ENCODE measurements at regions not wholly inside any gene's neighbourhood (a gene's known extent, or its start where the extent isn't known, plus 50 kb on each side); places are given as distances from the start of the nearest gene placed in this dataset.

DNA sequence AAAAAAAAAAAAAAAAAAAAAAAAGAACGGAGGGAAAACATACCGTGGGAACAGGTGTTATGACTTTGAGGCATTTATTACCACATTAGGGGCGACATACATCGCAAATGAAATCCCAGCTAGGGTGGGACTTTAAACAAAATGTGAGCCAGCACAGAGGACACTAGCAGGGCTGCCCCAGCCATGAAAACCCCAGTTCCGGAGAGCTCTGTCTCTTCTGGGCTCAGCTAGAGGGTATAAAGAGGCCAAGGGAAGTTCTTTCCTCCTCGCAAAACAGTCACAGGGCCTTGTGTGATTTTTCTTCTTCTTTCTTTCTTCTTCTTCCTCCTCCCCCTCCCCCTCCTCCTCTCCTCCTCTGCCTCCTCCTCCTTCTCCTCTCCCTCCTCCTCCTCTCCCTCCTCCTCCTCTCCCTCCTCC, 59.9 kb upstream of the ECHDC3 start:
- TF ChIP-seq, protein P1, sequence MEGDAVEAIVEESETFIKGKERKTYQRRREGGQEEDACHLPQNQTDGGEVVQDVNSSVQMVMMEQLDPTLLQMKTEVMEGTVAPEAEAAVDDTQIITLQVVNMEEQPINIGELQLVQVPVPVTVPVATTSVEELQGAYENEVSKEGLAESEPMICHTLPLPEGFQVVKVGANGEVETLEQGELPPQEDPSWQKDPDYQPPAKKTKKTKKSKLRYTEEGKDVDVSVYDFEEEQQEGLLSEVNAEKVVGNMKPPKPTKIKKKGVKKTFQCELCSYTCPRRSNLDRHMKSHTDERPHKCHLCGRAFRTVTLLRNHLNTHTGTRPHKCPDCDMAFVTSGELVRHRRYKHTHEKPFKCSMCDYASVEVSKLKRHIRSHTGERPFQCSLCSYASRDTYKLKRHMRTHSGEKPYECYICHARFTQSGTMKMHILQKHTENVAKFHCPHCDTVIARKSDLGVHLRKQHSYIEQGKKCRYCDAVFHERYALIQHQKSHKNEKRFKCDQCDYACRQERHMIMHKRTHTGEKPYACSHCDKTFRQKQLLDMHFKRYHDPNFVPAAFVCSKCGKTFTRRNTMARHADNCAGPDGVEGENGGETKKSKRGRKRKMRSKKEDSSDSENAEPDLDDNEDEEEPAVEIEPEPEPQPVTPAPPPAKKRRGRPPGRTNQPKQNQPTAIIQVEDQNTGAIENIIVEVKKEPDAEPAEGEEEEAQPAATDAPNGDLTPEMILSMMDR (conservative IDR thresholded peaks at IDR 0.05; ENCODE audit: low read depth, low read length) = no peak
- no peak for TF ChIP-seq EZH2 (IDR thresholded peaks at IDR 0.05; ENCODE audit: borderline replicate concordance, low read depth, low read length, poor library complexity, severe bottlenecking)
